Inflammatory macrophage treated with lipopolysaccharide for 4 hours (primary cell): ENCODE measurements at regions not wholly inside any gene's neighbourhood (a gene's known extent, or its start where the extent isn't known, plus 50 kb on each side); places are given as distances from the start of the nearest gene placed in this dataset.

Source experiments
- DNase-seq: peaks from one replicate; pipeline ENCODE4 v3.0.0-alpha.2; 2020

DNA sequence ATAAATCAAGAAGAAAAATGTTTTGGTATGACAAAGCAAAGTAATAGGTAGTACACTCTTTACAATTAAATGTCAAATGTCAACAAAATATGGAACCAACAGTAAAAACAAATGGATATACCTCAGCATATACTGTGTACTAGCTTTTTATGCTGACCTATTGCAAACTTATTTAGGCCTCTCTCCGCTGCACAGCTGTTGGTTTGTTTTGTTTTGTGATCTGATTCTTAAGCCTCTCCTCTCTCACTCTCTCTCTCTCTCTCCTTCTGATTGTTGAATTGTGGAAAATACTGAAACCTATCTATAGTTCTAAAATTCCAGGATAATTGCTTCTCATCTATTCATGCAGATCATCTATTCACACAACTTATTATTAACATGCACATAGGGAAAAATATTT, 154.9 kb upstream of the ARHGAP28 start:
- DNase-seq = no peak

DNA sequence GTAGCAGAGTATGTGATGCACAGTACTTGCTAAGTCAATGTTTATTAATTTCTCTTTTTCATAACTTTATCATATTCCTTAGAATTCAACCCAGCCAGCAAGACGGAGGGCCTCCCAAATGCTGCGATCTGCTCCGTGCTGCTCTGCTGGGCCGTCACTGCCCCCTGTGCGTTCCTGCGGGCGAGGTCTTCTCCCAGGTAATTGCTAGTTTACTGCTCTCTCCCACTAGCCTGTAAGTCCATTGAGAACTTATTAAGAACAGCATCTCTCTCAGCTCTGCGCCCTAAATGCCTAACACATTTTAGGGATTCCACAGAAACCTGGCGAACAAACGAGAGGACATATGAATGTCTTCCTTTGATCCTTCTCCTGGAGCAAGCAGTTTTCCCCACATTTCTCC, 153.6 kb upstream of the ARHGAP28 start:
- DNase-seq = no peak

DNA sequence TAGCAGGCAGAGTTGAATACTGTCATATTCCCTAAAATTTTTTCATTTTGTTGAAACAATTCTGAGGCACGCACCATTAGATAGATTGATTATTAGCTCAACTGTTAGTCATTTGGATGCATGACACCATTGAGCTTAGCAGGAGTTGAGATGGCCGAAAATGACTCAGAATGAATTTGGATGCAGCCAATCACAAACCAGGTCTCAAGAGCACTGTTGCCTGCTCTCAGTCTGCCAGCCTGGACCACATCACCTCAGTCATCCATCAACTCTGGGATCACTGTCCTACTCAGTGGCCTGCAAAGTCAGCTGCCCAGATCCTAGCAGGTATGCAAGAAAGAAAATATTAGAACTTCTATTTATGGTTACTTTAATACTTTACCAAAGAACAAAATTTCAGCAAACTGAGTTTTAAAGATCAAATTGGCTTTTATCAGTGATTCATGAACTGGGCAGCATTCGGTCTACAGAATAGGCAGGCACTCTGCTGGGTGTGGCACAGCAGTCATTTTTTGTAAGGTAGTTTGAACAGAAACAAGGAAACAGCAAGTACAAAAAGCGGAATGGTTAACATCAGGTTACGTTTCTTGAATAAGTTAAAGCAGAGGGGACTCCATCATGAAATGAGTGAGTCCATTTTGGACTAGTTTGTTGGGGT, 152.7 kb upstream of the ARHGAP28 start:
- DNase-seq = no peak

DNA sequence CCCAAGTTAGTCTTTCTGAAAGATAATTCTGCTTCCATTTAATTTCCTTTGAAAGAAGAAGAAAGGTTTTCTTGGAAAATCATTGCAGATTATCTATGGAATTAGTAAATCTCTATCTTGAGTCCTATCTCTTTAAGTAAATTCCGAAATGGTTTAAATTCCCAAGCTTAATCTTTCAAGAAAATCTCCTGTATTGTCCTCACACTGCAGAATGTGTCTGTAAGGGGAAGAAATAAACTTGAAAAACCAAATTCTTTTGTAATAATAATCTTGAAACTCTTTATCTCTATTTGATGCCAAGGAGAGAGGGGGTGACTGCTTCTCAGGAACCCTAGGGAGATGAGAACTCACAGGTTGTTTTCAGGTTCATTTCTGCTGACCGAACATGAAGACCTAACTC, 150.8 kb upstream of the ARHGAP28 start:
- no peak for DNase-seq

DNA sequence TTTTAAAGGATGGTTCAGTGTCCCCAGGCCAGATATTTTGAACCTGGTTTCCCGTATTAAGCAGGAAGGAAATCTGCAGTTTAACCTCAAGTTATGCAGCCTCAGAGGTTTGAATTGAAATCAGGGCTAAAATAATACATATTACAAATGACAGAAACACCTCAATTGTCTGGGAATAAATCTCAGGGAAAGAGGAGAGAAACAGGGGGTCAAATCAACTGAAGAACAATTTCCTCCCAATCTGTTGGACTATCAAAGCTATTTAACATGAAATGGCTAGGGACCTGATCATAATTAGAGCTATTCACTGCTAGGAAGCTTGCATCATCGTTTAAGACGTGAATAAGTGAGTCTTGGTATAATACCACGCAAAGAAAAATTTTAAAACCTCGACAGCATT, 150.0 kb upstream of the ARHGAP28 start:
- no peak for DNase-seq

DNA sequence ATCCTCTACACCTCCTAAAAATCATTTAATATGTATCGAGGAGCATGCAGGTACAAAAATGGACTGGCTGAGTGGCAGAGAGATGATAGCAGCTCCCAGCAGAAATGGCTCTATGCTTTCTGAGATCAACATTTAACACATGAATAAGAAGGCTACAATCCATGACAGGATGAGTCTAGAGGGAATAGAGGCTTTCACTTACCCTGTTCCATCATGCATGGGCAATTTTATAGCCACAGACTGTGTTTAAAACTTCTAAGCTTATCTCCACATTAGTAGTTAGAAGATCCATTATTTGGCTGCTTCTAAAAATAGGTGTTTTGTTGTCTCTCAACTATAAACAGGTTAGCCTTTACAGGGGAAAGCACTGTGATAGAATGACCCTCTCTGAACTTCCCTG, 149.1 kb upstream of the ARHGAP28 start:
- DNase-seq = no peak

DNA sequence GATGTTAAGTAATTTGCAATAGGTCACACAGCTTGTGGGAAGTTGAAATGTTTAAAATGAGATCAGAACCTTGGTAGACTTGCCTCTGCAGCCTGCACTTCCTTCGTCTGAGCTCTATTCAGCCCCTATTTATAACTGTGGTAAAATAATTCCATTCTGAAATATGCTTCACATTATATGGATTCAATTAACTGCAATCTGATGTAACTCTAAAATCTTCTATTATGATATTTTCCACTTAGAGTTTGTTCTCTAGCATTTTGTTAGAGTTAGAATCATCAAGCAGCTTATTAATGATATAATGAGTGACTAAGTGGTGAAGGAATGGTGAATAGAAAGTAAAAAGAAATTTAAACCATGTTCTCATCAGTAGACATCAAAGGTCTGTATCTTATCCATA, 139.6 kb upstream of the ARHGAP28 start:
- DNase-seq = no peak

DNA sequence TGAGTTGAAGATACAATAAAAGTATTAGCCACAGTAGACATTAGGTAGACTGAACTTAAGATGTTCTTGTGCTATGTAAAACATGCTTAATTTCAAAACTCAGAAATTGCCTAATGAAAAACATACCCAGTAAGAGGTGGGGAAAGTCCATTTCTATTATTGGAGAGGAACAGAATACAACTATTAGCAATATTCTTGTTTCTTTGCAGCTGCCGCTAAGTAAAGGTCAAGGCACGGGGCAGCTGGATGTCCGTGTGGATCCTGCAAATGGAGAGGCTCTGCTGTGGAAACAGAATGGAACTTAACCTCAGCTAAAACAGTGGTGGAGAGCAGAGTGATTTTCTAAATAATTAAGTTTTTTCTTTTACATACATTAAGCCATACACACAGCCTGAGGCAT, 139.2 kb upstream of the ARHGAP28 start:
- DNase-seq = no peak

DNA sequence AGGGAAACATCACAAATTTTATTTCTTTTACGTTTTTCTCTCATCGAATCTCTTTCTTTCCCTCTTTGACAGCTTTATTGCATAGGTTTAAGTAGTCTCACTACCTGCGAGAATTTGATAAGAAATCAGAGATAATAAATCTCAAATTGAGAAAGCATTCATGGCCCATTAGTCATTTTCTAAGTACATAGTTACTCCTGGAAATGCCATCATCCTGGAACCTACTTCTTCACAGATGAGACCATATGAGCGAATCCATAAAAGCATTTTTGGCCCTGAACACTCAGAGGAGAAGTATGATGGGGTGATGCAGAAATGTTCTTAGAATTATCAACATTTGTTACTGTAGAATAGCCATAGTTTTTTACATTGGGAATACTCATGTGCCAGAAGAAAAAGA, 138.0 kb upstream of the ARHGAP28 start:
- DNase-seq = no peak

DNA sequence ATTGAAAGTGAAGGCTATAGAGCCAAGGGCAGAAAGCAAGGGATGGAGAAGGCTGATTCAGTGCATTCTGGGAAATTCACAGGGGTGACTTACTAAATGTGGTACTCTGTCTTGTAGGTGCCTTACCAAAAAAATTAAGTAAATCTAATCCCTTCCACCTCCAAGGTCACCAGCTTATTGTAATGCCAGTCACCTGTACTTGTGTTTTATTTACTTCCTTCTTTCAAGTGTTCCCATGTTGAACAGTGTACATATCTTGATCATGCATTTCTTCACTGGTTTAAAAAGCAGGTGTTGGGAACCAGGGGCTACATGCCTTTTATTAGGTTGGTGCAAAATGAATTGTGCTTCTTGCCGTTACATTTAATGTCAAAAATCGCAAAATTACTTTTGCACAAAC, 137.0 kb upstream of the ARHGAP28 start:
- DNase-seq = no peak

DNA sequence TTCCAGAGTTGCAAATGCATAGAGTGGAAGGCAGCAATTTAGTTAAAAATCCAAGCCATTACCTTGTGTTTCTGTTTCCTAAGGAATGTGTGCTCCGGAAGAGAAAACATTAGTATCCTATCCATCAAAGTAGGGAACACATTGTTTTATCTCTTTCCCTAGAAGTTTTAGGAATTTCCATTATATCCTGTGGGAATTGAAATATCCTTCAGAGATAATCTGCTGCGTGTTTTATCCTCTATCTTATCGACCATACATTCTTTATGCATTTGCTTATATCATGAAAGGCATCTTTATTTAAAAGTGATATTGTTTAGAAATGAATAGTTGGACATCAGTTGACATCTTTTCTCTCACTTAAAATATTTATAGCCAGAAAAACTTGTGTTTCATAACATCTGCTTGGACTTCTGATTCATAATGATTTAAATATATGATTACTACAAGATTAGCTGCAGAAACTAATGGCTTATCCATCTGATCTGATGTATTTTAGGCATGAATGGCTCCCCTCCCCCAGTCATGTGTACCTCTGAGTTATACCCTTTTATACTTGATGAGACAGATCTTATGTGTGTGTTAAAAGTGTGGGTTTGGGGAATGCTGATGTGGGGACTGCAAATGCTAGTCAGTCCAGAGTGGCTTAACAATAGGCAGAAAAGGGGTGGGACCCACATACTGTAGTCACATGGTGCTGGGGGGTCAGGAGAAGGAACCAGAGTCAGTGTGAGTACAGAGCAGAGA, 136.2 kb upstream of the ARHGAP28 start:
- DNase-seq = no peak

DNA sequence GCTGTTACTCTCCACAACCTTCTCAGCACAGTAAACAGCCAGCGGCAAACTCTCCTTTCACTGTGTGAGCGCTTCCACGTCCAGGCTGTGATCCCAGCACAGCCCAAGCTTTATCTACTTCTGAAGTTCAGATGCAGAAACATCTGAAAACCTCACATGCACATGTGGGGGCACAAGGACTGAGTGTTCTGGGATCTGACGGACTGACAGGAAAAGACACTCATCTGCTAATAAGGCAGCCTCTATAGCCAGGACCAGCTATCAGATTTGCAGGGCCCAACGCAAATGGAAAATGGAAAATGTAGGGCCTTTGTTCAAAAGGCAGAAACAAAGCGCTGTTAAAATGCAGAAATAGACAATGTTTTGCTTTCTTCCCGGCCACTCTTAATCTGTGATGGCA, 133.8 kb upstream of the ARHGAP28 start:
- DNase-seq = no peak

DNA sequence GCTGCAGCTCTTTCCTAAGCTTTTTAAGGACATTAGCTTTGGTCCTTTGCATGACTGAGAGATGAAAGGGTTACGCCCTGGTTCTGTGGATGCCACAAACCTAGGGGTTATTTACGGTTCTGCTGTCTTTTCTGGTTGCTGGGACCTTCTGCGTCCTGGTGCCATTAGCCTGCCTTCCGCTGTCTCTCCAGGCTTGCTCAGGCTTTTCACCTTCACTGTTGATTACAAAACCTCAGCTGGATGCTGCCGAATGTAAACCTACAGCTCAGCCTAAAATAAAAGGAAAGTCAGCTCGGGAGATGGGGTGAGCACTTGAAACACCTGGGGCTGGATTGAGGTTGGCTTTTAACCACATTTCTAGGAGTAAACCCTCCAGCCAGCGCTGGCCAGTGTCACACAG, 130.9 kb upstream of the ARHGAP28 start:
- no peak for DNase-seq

DNA sequence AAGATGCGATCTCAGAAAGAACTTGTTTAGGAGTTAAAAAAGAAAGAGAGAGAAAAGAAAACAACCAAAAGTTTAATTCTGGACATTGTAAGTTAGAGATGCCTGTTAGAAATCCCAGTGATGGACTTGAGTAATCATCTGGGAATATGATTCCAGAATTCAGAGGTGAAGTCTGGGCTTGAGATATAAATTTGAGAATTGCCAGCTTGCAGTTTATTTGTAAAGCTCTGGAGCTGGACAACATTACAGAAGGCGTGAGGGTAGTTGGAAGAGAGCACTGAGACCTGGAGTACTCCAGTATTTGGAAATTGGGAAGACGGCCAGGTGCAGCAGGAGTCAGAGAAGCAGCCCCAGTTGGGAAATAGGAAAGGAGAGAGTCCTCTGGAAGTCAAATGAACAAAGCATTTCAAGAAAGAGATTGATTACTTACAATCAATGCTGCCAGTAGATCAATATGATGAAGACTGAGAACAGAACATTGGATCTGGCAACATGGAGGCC, 128.8 kb upstream of the ARHGAP28 start:
- no peak for DNase-seq

DNA sequence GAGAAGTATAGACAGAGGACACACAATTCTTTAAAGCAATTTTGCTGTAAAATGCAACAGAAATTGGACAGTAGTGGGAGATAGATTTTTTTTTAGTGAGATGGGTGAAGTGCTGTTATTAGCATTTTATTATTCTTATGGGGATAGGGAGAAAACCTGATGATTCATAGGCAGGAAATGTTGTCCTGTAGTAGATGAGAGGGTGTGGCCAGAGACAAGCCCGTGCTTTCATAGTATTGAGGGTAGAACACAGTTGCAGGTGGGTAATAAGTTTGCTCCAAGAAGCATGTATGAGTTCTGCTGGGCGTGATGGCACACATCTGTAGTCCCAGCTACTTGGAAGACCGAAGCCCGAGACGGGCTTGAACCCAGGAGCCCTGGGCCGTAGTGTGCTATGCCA, 128.3 kb upstream of the ARHGAP28 start:
- no peak for DNase-seq

DNA sequence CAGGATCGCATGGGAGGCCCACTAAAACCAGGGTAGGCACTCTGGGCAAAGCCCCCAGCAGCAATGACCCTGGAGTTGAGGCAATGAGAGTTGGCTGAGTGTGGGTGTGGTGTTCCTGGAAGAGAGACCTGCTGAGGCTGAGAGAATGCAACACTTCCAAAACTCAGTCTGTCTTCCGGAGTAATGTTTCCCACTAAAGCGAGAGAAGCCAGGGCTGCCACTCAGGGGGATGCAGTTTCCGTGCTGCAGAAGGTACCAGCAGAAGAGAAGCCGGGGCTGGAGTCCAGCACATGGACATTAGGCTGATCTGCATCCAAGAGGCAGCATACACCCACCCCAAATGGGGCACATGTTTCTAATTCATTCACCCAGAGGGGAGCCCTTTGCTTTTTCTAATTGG, 127.2 kb upstream of the ARHGAP28 start:
- no peak for DNase-seq

DNA sequence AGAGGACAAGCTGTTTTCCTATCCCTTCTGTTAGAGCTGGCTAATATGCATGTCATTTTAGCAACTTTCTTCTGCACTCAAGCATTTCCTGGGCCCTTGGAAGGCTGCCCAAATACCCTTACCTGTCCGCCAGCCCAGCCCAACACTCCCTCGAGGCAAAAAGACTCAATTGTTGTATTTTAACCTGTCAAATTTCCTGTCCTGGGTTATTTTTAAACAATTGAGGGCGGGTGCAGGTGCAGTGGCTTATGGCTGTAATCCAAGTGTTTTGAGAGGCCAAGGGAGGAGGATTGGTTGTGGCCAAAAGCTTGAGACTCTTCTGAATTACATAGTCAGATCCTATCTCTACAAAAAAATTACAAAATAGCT, 125.0 kb upstream of the ARHGAP28 start:
- no peak for DNase-seq

DNA sequence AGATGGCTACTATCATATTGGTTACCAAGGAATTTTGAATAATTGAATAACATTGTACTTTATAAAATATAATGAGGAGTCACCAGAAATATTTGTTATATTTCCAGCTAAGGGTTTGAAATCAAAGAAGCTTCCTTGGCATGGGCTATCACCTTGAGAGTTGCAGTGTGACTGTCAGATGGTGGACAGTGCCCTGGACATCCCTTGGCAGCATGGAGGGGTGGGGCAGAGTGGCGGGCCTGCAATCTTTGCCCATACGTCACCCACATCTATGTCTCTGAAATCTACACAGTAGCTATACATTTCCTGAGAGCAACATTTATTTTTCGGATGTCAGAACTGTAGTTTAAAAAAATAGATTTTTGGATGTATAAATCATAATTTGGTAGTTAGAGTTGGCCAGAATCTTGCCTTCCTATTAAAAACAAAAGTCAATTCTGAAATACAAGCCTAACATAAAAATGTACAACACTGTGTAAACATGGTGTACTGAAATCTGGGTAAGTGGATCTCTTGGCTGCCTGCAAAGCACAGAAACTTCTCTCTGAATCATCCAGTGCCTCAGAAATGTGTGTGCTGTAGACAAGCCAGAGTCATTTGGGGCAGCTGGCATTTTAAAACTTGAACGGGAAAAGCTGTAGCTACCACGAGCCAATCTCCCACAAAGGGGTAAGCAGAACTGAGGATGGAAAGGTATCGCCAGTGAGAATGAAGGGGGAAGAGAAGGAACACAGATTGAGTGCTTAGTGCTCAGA, 124.2 kb upstream of the ARHGAP28 start:
- DNase-seq = no peak

DNA sequence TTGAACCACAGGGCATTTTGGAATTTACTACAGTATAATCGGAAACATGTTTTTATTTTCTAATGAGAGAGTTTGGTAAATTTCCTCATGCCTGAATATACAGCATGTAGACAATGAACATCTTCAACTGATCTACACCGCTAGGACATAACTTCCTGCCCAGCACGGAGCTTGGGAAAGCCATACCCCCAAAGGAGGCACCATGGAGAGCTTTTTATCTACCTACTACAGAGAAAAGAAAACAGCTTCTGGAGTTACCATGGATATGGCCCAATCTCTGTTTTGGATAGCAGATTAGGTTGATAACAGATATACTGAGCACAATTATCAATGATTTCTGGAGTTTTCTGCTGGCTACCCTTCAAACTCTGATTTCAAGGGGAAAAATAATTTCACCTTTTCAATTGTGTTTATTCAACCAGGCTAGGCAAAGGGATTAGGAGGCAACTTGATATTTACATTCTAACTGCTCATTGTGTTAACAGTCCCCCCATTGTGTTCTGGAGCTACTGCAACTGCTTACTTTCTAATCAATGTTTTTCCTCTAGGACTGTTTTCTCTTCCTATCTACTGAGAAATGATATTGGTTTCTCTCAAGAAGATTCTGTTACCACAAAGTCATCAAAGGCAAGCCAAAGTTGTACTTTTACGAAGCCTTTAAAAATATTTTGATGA, 123.0 kb upstream of the ARHGAP28 start:
- no peak for DNase-seq

DNA sequence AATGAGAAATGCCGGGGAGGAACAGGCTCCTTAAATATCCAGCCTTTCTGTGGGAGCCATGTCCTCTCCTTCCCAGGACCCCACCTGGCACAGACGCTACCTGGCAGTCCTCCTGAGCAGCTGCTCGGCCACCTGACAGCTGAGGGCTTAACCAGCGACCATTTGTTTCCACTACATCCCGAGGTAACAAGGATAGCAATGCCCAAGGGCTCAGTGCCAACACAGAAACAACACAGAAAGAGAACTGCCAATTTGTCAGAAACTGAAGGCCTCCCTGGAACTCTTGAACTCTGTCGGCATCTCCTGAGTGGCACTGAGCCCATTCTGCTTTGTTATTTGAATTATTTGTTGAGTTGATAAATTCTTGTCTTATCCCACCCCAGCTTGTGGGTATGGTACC, 122.2 kb upstream of the ARHGAP28 start:
- DNase-seq = no peak

DNA sequence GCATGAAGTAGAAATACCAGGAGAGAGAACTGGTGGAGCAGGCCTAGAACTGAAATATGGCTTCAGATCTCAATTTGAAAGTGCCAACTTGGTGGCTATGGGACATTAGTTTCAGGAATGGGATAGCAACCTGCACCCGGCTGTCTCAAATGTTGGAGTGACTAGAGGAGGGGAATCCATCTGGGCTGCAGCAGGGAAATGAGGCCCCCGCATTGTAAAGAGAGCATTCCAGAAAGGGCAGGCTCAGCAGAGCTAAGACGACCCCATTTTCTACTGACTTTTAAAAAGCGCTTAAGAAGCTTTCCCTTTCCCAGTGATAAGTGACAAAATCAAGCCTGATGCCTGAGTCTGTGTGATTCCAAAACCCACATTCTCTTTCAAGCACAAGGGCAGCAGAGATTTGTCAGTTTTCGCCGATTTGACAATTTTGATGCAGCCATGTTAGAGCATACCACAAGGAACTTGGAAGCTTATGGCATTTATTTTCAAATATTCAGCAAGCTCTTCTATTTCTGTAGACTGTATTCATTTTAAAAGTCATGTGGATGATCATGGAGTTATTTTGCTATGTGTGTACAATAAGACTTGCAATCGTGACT, 119.8 kb upstream of the ARHGAP28 start:
- no peak for DNase-seq

DNA sequence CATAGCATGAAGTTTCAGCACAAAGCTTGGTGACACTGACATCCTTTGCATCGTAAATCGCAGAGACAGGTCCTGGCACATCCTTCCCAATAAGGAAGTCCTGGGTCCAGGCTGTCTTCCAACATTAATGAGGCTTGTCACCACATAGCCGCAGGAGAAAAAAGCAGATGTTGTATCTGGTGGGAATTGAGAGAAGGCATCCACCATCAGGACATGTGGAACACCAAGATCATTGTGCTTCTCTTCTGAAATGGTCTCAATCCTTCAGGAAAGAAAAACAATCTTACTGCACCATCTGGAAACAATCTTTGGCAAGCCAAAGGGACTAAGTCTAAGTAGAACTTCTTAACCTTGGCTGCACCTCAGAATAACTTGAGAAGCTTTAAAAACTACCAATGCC, 119.0 kb upstream of the ARHGAP28 start:
- no peak for DNase-seq

DNA sequence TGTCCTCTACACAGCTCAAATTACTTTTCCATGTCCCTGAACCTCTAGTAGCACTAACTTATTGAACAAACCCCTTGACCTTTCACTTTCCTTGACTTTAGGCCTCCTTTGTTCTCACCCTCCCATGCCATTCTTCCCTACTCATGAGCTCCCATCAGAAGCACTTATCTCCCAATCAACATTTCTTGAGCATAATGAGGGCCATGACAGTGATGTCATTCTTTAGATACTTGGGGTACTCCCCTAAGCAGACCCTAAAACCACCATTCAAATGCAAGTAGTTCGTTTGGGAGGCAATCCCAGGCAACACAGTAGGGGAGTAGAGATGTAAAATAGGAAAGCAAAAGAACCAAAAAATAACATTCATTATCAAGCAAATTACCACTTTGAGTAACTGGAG, 115.9 kb upstream of the ARHGAP28 start:
- no peak for DNase-seq
